Activated CD4-positive, CD25-positive, alpha-beta regulatory T cell (primary cell): ENCODE measurements at regions not wholly inside any gene's neighbourhood (a gene's known extent, or its start where the extent isn't known, plus 50 kb on each side); places are given as distances from the start of the nearest gene placed in this dataset.

Source experiments
- DNase-seq, 4 experiments: peaks; one replicate each; lab custom pipeline; 2025; lab: John Stamatoyannopoulos, UW

- no peak for DNase-seq
Measured at GRCh38 chr20:51335329-51335841, 207.1 kb downstream of the NFATC2 start.

GRCh38 chr20:51334609-51335008 is 207.9 kb downstream of the NFATC2 start:
- DNase-seq = no peak

GRCh38 chr20:51333971-51334370 is 208.5 kb downstream of the NFATC2 start:
- no peak for DNase-seq

GRCh38 chr20:51333446-51333845 is 209.1 kb downstream of the NFATC2 start:
- no peak for DNase-seq

- DNase-seq = no peak
Measured at GRCh38 chr20:51331481-51331880, 211.0 kb downstream of the NFATC2 start.

- no peak for DNase-seq
Measured at GRCh38 chr20:51329845-51330244, 212.7 kb downstream of the NFATC2 start.

GRCh38 chr20:51327251-51327841 is 215.2 kb downstream of the NFATC2 start:
- DNase-seq = no peak

- peak in 1 of 4 experiments; percentile 5 for DNase-seq
Measured at GRCh38 chr20:51326201-51326819, 216.2 kb downstream of the NFATC2 start.

- DNase-seq = no peak
Measured at GRCh38 chr20:51322164-51322707, 220.3 kb downstream of the NFATC2 start.

GRCh38 chr20:51321343-51322163 is 221.0 kb downstream of the NFATC2 start:
- DNase-seq = no peak

- DNase-seq = no peak
Measured at GRCh38 chr20:51319522-51319921, 223.0 kb downstream of the NFATC2 start.

GRCh38 chr20:51318058-51318949 is 224.2 kb downstream of the NFATC2 start:
- peak in 3 of 4 experiments; percentile 16 to 26 (median 19) for DNase-seq

GRCh38 chr20:51315390-51315789 is 227.1 kb downstream of the NFATC2 start:
- DNase-seq = no peak

- DNase-seq = no peak
Measured at GRCh38 chr20:51313358-51313827, 229.1 kb downstream of the NFATC2 start.

GRCh38 chr20:51312480-51312783 is 230.1 kb downstream of the NFATC2 start:
- DNase-seq = no peak

- no peak for DNase-seq
Measured at GRCh38 chr20:51311636-51312479, 230.7 kb downstream of the NFATC2 start.

- DNase-seq = no peak
Measured at GRCh38 chr20:51310216-51310615, 232.3 kb downstream of the NFATC2 start.

GRCh38 chr20:51309128-51309527 is 233.4 kb downstream of the NFATC2 start:
- DNase-seq = no peak

- DNase-seq = peak; percentile 19 to 47 (median 34)
Measured at GRCh38 chr20:51306521-51307358, 235.8 kb downstream of the NFATC2 start.

- no peak for DNase-seq
Measured at GRCh38 chr20:51306081-51306480, 236.4 kb downstream of the NFATC2 start.
